Endodermal cell (in vitro differentiated cells): ENCODE measurements at regions not wholly inside any gene's neighbourhood (a gene's known extent, or its start where the extent isn't known, plus 50 kb on each side); places are given as distances from the start of the nearest gene placed in this dataset.

Experiments
- DNase-seq: peaks from one replicate; pipeline ENCODE4 v3.0.0-alpha.2; 2017
- H3K27ac ChIP-seq: 2 replicates; pipeline ENCODE4 v1.5.1; 2013; ENCODE audit warnings: mild to moderate bottlenecking, low read depth, low read length, moderate library complexity
- H3K27me3 ChIP-seq: 2 replicates; pipeline ENCODE4 v1.6.1; 2013; ENCODE audit warnings: mild to moderate bottlenecking, low read length, moderate library complexity; ENCODE audit not compliant: insufficient read depth, control insufficient read depth, poor library complexity, severe bottlenecking
- H3K36me3 ChIP-seq: 2 replicates; pipeline ENCODE4 v1.7.0; 2013; ENCODE audit warnings: mild to moderate bottlenecking, low read length, moderate library complexity; ENCODE audit not compliant: control insufficient read depth, insufficient read depth
- H3K4me1 ChIP-seq: one replicate; pipeline ENCODE4 v1.7.0; 2013; ENCODE audit warnings: low read length; ENCODE audit not compliant: control insufficient read depth, insufficient read depth
- H3K4me3 ChIP-seq: 2 replicates; pipeline ENCODE4 v1.5.1; 2013; ENCODE audit warnings: mild to moderate bottlenecking, low read length, moderate library complexity
- H3K9ac ChIP-seq: 2 replicates; pipeline ENCODE4 v1.6.1; 2013; ENCODE audit warnings: mild to moderate bottlenecking, low read length, moderate library complexity; ENCODE audit not compliant: poor library complexity, severe bottlenecking; ENCODE audit errors: extremely low read depth
- H3K9me3 ChIP-seq: 2 replicates; pipeline ENCODE4 v1.6.1; 2013; ENCODE audit warnings: mild to moderate bottlenecking, low read length, moderate library complexity; ENCODE audit not compliant: control insufficient read depth
- H3K27ac Mint-ChIP-seq: 2 replicates; pipeline ENCODE4 v1.8.0; 2020; ENCODE audit warnings: mixed read lengths
- H3K27me3 Mint-ChIP-seq: 2 replicates; pipeline ENCODE4 v1.8.0; 2021; ENCODE audit warnings: mild to moderate bottlenecking, mixed read lengths; ENCODE audit not compliant: insufficient read depth
- H3K36me3 Mint-ChIP-seq: 2 replicates; pipeline ENCODE4 v1.8.0; 2020; ENCODE audit warnings: low read depth, mixed read lengths
- H3K4me1 Mint-ChIP-seq: 2 replicates; pipeline ENCODE4 v1.8.0; 2020; ENCODE audit warnings: mixed read lengths
- H3K4me3 Mint-ChIP-seq: 2 replicates; pipeline ENCODE4 v1.8.0; 2020; ENCODE audit warnings: mild to moderate bottlenecking, moderate library complexity, mixed read lengths
- H3K9me3 Mint-ChIP-seq: 2 replicates; pipeline ENCODE4 v1.8.0; 2020; ENCODE audit warnings: mild to moderate bottlenecking, mixed read lengths
- CTCF ChIP-seq: fragments of 200-600 bp; sonication (generic); conservative IDR thresholded peaks from 2 replicates; pipeline ENCODE4 v1.5.0; 2021; ENCODE audit warnings: antibody characterized with exemption, mild to moderate bottlenecking
- WGBS, 2 experiments: methylation state at CpG; one replicate each; pipeline versions ENCODE4 v1.1.5 to v1.1.7; 2013; ENCODE audit warnings: missing lambda C conversion rate in 2 of 2, mixed read lengths in 1 of 2; ENCODE audit not compliant: insufficient coverage in 1 of 2, insufficient read length in 1 of 2; 5-methylcytosine and 5-hydroxymethylcytosine counted together

- Histone ChIP-seq H3K9me3 (no peaks in the 10 kb centered on the region), H3K27ac (no peak overlapping the region), H3K36me3 (no peaks in the 10 kb centered on the region), H3K9ac (no peak overlapping the region), H3K4me1 (no peaks in the 10 kb centered on the region), H3K27me3 (no peaks in the 10 kb centered on the region), H3K4me3 (no peak overlapping the region)
- DNase-seq, result no peak
- Mint-ChIP-seq H3K36me3 (no peaks in the 10 kb centered on the region), H3K9me3 (no peaks in the 10 kb centered on the region), H3K27me3 (peaks cover 20% of the 10 kb centered on the region), H3K4me3 (no peak overlapping the region), H3K4me1 (peaks cover 13% of the 10 kb centered on the region), H3K27ac (no peak overlapping the region)
- WGBS, 2 experiments, result 93% methylated on average over 3 of the region's 3 CpGs; no CpG with 5 or more reads in 1 of the 2 experiments
- no peak for TF ChIP-seq CTCF
These were observed 438.0 kb downstream of the DTHD1 start for GRCh38 chr4:36719425-36719824.

- Mint-ChIP-seq H3K4me1 (peaks cover 13% of the 10 kb centered on the region), H3K27ac (no peak overlapping the region), H3K9me3 (no peaks in the 10 kb centered on the region), H3K36me3 (no peaks in the 10 kb centered on the region), H3K4me3 (no peak overlapping the region), H3K27me3 (no peaks in the 10 kb centered on the region)
- WGBS, 2 experiments, result 89% methylated on average over 1 of the region's 1 CpG; no CpG with 5 or more reads in 1 of the 2 experiments
- TF ChIP-seq CTCF, result no peak
- DNase-seq, result no peak
- H3K27ac ChIP-seq, result no peak overlapping the region
- no peaks in the 10 kb centered on the region for H3K27me3 ChIP-seq
- no peak overlapping the region for H3K4me3 ChIP-seq
- no peaks in the 10 kb centered on the region for H3K9me3 ChIP-seq
- H3K36me3 ChIP-seq, result no peaks in the 10 kb centered on the region
- H3K9ac ChIP-seq, result no peak overlapping the region
- H3K4me1 ChIP-seq, result no peaks in the 10 kb centered on the region
These were observed 441.6 kb downstream of the DTHD1 start for GRCh38 chr4:36722986-36723385.

DNA sequence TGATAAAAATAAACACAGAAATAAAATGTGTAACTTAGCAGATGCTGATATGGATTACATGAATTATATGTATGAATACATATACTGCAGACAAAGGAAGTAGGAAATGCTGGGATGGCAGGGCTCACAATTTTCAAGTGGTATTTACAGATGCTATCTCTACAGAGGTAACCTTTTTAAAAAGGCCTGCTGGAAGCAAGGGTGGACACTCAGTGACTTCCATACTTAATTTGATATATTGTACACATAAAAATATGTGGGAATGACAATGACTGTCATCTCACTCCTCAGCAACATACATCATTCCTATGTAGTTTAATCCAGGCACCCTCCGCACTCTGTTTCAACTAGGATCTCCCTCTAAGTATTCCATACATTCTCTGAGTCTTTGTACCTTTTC is 452.9 kb downstream of the DTHD1 start:
- Histone ChIP-seq H3K27me3 (no peaks in the 10 kb centered on the region), H3K9me3 (no peaks in the 10 kb centered on the region), H3K36me3 (no peaks in the 10 kb centered on the region), H3K27ac (no peak overlapping the region), H3K4me1 (no peaks in the 10 kb centered on the region), H3K9ac (no peak overlapping the region), H3K4me3 (no peak overlapping the region)
- H3K4me3 Mint-ChIP-seq, result no peak overlapping the region
- WGBS, 2 experiments, result 91 to 100% methylated on average over 1 of the region's 1 CpG
- no peaks in the 10 kb centered on the region for H3K36me3 Mint-ChIP-seq
- no peak for TF ChIP-seq CTCF
- DNase-seq, result no peak
- no peak overlapping the region for H3K27ac Mint-ChIP-seq
- no peaks in the 10 kb centered on the region for H3K4me1 Mint-ChIP-seq
- H3K9me3 Mint-ChIP-seq, result no peaks in the 10 kb centered on the region
- no peaks in the 10 kb centered on the region for H3K27me3 Mint-ChIP-seq
